GM10266 (cell line): ENCODE measurements at regions not wholly inside any gene's neighbourhood (a gene's known extent, or its start where the extent isn't known, plus 50 kb on each side); places are given as distances from the start of the nearest gene placed in this dataset.
"Not testable (repeated sequence)": the region's sequence is repeated elsewhere in the genome, so short reads cannot be mapped to it uniquely, and the experiment has no call there.

Source experiments
- DNase-seq: peaks from one replicate; pipeline ENCODE4 v3.0.0; 2012; ENCODE audit errors: extremely low spot score
- TF ChIP-seq, protein P1 (sequence below): IDR thresholded peaks from 2 replicates; pipeline ENCODE4 v1.5.1; 2012; ENCODE audit warnings: mild to moderate bottlenecking, low read depth; ENCODE audit not compliant: control insufficient read depth, insufficient read depth; ENCODE audit errors: missing control alignments

DNA sequence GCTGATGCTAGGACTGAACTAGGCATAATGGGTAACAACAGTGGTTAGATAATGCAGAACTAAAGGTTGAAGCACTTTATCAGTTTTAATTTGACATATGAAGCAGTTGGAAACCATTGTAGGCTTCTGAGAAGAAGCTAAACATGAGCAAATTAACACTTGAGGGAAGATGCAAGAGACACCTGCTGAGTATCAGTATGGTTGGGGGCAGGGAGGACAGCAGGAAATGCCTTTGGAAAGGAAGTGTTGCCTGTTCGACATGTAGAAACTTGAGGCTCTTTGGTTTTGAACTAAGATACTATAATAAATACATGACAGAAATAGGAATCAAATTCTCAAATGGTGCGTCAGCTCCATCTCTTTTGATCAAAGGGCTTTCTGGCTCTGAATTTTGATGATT lies 115.6 kb downstream of the FHIP1A start:
- TF ChIP-seq, protein P1, sequence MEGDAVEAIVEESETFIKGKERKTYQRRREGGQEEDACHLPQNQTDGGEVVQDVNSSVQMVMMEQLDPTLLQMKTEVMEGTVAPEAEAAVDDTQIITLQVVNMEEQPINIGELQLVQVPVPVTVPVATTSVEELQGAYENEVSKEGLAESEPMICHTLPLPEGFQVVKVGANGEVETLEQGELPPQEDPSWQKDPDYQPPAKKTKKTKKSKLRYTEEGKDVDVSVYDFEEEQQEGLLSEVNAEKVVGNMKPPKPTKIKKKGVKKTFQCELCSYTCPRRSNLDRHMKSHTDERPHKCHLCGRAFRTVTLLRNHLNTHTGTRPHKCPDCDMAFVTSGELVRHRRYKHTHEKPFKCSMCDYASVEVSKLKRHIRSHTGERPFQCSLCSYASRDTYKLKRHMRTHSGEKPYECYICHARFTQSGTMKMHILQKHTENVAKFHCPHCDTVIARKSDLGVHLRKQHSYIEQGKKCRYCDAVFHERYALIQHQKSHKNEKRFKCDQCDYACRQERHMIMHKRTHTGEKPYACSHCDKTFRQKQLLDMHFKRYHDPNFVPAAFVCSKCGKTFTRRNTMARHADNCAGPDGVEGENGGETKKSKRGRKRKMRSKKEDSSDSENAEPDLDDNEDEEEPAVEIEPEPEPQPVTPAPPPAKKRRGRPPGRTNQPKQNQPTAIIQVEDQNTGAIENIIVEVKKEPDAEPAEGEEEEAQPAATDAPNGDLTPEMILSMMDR: no peak
- DNase-seq: no peak

DNA sequence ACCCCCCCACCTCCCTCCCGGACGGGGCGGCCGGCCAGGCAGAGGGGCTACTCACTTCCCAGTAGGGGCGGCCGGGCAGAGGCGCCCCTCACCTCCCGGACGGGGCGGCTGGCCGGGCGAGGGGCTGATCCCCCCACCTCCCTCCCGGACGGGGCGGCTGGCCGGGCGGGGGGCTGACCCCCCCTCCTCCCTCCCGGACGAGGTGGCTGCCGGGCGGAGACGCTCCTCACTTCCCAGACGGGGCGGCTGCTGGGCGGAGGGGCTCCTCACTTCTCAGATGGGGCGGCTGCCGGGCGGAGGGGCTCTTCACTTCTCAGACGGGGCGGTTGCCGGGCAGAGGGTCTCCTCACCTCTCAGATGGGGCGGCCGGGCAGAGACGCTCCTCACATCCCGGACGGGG lies 117.5 kb downstream of the FHIP1A start:
- not testable (repeated sequence) for DNase-seq

DNA sequence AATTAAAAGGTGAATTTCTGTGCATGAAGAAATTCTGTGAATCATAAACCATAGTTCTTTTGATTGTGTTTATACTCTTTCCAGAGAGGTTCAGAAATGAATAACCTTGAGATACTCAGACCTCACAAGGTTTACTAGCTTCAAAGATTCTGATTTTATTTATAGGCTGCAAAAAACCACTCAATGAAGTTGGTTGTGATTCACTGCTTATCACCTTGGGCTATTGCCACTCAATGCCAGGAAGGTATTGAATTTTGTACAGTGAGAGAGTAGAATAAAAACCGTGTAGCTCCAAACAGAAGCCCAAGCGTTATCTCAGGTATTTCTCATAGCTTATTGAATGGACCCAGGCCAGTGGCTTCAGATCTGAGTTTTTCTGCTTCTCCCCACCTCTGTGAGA lies 118.7 kb downstream of the FHIP1A start:
- TF ChIP-seq, protein P1: no peak
- no peak for DNase-seq

DNA sequence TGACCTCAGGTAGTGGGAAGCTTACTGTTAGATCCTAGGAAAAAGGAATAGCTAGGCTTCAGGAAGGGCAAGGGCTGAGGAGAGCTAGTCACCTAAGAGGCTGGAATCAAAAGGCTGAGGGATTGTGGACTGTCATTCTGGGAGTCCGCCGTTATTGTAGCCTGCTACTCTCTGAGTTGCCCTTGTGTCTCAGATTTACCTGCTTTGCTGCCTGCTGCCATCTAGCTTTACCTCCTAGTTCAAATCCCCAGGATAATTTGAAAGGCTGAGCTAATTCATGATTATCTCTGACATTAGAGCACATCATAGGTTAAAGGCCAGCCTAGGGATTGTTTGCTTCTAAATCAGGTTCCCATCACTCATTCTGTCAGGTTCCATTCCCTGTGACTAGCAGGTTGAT lies 120.2 kb downstream of the FHIP1A start:
- TF ChIP-seq, protein P1: no peak
- DNase-seq: no peak

DNA sequence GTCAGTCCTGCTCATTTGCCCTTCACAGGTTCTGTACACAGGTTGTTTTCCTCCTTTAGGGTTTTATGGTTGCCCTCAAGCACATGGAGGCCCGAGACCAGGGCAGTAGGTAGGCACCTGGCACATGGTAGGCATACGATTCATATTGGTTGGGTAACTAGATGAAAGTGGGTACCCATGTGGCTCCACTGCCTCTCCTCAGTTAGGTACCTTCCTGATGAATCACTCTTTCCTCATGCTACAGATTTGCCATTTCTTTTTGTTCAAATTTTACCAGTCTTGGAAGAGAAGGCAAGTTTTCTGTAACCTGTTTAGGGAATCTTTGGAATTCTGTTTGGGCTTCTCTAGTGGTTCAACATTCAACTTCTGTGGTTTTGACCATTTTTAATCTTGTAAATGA lies 121.3 kb downstream of the FHIP1A start:
- DNase-seq: no peak
- TF ChIP-seq, protein P1: no peak

DNA sequence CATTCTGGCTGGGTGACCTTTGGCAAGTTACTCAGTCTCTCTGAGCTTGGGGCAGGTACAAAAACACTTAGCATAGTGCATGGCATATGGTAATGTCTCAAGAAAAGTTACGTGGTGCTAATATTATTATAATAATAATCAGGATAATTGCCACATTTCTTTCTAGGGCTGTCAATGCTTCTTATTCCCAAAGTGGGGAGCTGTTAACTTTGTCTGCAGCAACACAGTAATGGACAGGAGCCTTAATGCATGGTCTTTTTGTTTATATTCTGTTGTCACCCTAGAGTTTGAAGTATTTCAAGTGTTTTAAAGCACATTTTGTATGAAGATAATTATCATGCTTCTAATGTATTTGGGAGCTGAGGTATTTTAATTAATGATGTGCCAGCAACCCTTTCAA lies 121.8 kb downstream of the FHIP1A start:
- DNase-seq: no peak
- TF ChIP-seq, protein P1: no peak

DNA sequence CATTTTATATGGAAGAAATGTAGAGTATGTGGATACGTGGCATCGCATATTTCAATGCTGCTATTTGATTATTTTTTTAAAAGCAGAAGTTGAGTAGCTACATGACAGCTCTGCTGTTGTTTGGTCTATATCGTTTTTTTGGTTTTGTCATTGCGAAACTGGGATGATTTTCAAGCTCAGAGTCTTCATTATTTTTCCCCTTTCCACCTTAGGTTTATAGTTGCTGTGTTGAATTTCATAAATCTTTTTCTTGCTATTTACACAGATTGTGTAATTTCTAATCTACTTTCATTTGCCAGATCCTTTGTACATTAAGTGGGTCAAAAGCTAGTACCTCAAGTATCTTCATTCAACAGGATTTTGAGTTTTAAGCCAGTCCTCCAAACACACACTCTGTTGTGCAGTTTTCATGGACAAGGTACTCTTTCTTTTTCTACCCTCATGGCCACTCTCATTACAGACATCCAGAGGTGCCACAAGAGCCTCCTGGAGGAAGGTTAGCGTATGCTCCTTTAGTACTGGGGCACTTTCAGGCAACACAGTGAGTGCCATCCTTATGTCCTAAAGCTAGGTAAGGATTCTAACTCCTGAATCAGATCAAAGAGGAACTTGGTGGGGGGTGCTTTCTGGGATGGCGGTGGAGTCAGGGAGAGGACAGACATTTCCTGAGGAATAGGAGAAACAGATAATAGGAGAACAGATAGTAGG lies 123.2 kb downstream of the FHIP1A start:
- no peak for DNase-seq
- TF ChIP-seq, protein P1: no peak

DNA sequence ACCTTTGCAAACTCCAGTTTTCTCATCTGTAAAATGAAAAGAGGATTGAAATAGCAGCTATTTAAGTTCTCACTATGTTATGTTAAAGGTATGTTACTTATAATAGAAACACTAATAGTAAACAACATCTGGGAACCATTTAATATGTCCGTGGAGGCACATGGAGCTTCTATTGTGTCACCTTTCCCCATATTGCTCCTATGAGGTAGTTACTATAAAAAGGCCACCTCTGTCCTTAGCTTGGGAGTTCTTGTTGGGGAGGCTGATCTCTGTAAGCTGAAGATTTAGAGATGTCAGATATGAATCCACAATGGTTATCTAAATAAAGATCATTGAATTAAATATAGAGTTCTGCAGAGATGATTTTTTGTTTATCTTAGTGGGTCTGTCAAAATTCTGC lies 125.2 kb downstream of the FHIP1A start:
- TF ChIP-seq, protein P1: no peak
- DNase-seq: no peak
